ENCODE measurements at regions not wholly inside any gene's neighbourhood (a gene's known extent, or its start where the extent isn't known, plus 50 kb on each side); places are given as distances from the start of the nearest gene placed in this dataset.
"Not testable (repeated sequence)": the region's sequence is repeated elsewhere in the genome, so short reads cannot be mapped to it uniquely, and the experiment has no call there.

GRCh38 chr3:95587641-95588040 is 1226.8 kb upstream of the EPHA6 start:
- DNase-seq = not testable (repeated sequence)

GRCh38 chr3:95588473-95588872 is 1225.9 kb upstream of the EPHA6 start:
- DNase-seq = no peak

- no peak for DNase-seq
These were observed 1218.8 kb upstream of the EPHA6 start for GRCh38 chr3:95595416-95596075.

GRCh38 chr3:95607926-95608325 is 1206.5 kb upstream of the EPHA6 start:
- DNase-seq = no peak

GRCh38 chr3:95609411-95609810 is 1205.0 kb upstream of the EPHA6 start:
- DNase-seq = no peak

- no peak for DNase-seq
These were observed 1201.8 kb upstream of the EPHA6 start for GRCh38 chr3:95612611-95613010.

- DNase-seq = no peak
These were observed 1200.4 kb upstream of the EPHA6 start for GRCh38 chr3:95613993-95614392.

GRCh38 chr3:95615592-95616310 is 1198.6 kb upstream of the EPHA6 start:
- no peak for DNase-seq

- DNase-seq = no peak
These were observed 1188.3 kb upstream of the EPHA6 start for GRCh38 chr3:95626107-95626506.

- no peak for DNase-seq
These were observed 1187.1 kb upstream of the EPHA6 start for GRCh38 chr3:95627293-95627692.

- DNase-seq = no peak
These were observed 1186.7 kb upstream of the EPHA6 start for GRCh38 chr3:95627697-95628096.

GRCh38 chr3:95629802-95630201 is 1184.6 kb upstream of the EPHA6 start:
- no peak for DNase-seq

GRCh38 chr3:95645291-95645690 is 1169.1 kb upstream of the EPHA6 start:
- no peak for DNase-seq

- no peak for DNase-seq
These were observed 1159.6 kb upstream of the EPHA6 start for GRCh38 chr3:95654570-95655362.

GRCh38 chr3:95655363-95655986 is 1158.9 kb upstream of the EPHA6 start:
- no peak for DNase-seq

- DNase-seq = no peak
These were observed 1143.6 kb upstream of the EPHA6 start for GRCh38 chr3:95670765-95671164.

- no peak for DNase-seq
These were observed 1141.2 kb upstream of the EPHA6 start for GRCh38 chr3:95673215-95673614.

GRCh38 chr3:95705786-95706418 is 1108.5 kb upstream of the EPHA6 start:
- no peak for DNase-seq

GRCh38 chr3:95707268-95707667 is 1107.1 kb upstream of the EPHA6 start:
- no peak for DNase-seq

- no peak for DNase-seq
These were observed 1103.7 kb upstream of the EPHA6 start for GRCh38 chr3:95710684-95711083.

GRCh38 chr3:95711789-95712188 is 1102.6 kb upstream of the EPHA6 start:
- DNase-seq = no peak

- peak in 1 of 2 experiments; percentile 31 for DNase-seq
These were observed 1099.3 kb upstream of the EPHA6 start for GRCh38 chr3:95715128-95715527.

- DNase-seq = no peak
These were observed 1097.3 kb upstream of the EPHA6 start for GRCh38 chr3:95717048-95717447.
